Urinary bladder (tissue), 3 donors: ENCODE measurements at regions not wholly inside any gene's neighbourhood (a gene's known extent, or its start where the extent isn't known, plus 50 kb on each side); places are given as distances from the start of the nearest gene placed in this dataset.

ENCODE experiments used
- DNase-seq: peaks from one replicate; pipeline ENCODE4 v3.0.0-alpha.2; 2015; ENCODE audit errors: extremely low spot score
- H3K27ac ChIP-seq: one replicate; pipeline ENCODE4 v1.5.1; 2013; ENCODE audit warnings: low read depth, mild to moderate bottlenecking, moderate library complexity
- H3K36me3 ChIP-seq: one replicate; pipeline ENCODE4 v1.6.1; 2013; ENCODE audit warnings: mild to moderate bottlenecking, moderate library complexity; ENCODE audit not compliant: insufficient read depth
- H3K4me1 ChIP-seq: one replicate; pipeline ENCODE4 v1.6.1; 2013; ENCODE audit warnings: mild to moderate bottlenecking, moderate library complexity; ENCODE audit not compliant: insufficient read depth
- H3K4me3 ChIP-seq: one replicate; pipeline ENCODE4 v1.5.1; 2013; ENCODE audit warnings: low read depth, low read length
- WGBS: extraction: QIAGEN DNeasy Blood & Tissue Kit; methylation state at CpG from one replicate; pipeline ENCODE4 v1.1.7; 2013; 5-methylcytosine and 5-hydroxymethylcytosine counted together
- donor health status: healthy with polysubstance abuse.
- donor health status: healthy.

DNA sequence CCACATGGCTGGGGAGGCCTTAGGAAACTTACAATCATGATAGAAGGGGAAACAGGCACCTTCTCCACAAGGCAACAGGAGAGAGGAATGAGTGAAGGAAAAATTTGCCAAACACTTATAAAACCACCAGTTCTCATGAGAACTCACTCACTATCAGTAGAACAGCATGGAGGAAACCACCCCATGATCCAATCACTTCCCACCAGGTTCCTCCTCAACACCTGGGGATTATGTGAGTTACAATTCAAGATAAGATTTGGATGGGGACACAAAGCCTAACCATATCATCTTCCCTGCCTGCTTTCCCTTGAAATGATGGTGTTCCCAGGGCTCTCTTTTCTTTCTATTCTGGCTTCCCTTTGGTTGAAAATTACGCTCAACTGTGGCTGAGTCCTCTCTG is 262.7 kb upstream of the HABP2 start:
- Histone ChIP-seq H3K4me3 (no peak overlapping the region), H3K4me1 (no peaks in the 10 kb centered on the region), H3K27ac (no peak overlapping the region), H3K36me3 (no peaks in the 10 kb centered on the region)
- no peak for DNase-seq
- 95% methylated on average over 1 of the region's 1 CpG for WGBS

- H3K4me1 ChIP-seq: no peaks in the 10 kb centered on the region
- no peak for DNase-seq
- H3K27ac ChIP-seq: no peak overlapping the region
- 81% methylated on average over 2 of the region's 2 CpGs for WGBS
- no peaks in the 10 kb centered on the region for H3K36me3 ChIP-seq
- H3K4me3 ChIP-seq: no peak overlapping the region
These were observed 261.4 kb upstream of the HABP2 start for GRCh38 chr10:113291413-113291812.

GRCh38 chr10:113292086-113292485 is 260.8 kb upstream of the HABP2 start:
- Histone ChIP-seq H3K4me3 (no peak overlapping the region), H3K4me1 (no peaks in the 10 kb centered on the region), H3K27ac (no peak overlapping the region), H3K36me3 (no peaks in the 10 kb centered on the region)
- no peak for DNase-seq
- WGBS: 78% methylated on average over 3 of the region's 3 CpGs

DNA sequence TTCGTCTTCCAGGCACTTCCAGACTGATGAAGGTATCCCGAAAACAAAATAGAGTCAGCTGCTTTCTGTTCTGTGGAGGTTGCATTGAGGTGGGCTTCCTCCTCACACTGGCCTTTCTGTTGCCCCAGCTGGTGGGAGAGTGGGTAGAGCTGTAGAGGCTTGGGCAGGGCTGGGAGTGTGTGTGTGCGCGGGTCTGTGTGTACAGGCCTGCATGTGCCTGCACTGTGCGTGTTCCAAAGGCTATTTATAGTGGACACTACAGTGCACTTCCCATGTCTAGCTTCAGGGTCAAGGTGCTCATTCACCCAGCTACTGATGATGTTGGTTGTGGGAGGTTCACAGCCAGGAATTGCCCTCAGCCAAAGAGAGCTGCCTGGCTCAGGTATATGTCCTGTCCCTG is 260.1 kb upstream of the HABP2 start:
- no peak for DNase-seq
- H3K27ac ChIP-seq: no peak overlapping the region
- 95% methylated on average over 5 of the region's 5 CpGs for WGBS

DNA sequence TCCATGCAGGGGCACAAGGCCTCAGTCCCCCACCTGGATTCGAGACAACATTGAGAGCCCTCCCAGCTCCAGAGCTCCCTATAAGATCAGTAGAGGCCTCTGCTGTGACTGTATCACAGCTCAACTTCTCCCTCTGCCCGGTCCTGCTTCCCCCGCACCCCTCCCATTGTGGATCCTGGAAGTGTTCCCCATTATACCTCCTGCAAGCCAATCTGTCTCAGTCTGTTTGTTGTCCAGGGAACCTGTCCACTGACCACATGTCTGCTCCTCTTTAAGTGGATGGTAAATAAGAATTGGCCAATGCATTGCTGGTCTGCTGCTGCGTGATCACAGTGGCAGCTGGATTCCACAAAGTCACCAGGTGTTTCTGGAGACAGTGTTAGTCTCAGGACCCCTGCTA is 259.7 kb upstream of the HABP2 start:
- DNase-seq: no peak
- WGBS: 88% methylated on average over 4 of the region's 4 CpGs
- Histone ChIP-seq H3K4me1 (no peaks in the 10 kb centered on the region), H3K27ac (no peak overlapping the region), H3K36me3 (no peaks in the 10 kb centered on the region), H3K4me3 (no peak overlapping the region)

More for the DNA sequence above, 260.1 kb upstream of the HABP2 start:
- Histone ChIP-seq H3K4me1 (no peaks in the 10 kb centered on the region), H3K4me3 (no peak overlapping the region), H3K36me3 (no peaks in the 10 kb centered on the region)

DNA sequence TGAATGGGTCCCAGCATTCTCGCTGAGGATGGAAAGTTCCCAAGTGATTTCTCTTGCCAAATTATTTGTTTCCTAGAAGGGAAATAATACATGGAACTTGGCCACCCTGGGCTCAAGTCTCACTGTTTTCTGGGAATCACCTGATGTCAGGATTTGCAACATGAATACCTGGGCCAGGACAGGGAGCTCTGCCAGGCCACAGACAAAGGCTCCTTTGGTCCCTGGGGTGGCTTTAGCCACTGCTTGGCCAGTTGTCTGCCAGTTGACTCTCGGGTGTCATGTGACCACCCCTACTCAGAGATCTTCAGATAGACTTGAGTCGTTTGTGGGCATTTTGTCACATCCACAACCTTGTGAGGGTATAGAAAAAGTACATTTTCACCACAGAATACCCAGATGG is 258.0 kb upstream of the HABP2 start:
- H3K36me3 ChIP-seq: no peaks in the 10 kb centered on the region
- 89% methylated on average over 3 of the region's 3 CpGs for WGBS
- H3K27ac ChIP-seq: no peak overlapping the region
- H3K4me1 ChIP-seq: no peaks in the 10 kb centered on the region
- no peak overlapping the region for H3K4me3 ChIP-seq
- DNase-seq: no peak

DNA sequence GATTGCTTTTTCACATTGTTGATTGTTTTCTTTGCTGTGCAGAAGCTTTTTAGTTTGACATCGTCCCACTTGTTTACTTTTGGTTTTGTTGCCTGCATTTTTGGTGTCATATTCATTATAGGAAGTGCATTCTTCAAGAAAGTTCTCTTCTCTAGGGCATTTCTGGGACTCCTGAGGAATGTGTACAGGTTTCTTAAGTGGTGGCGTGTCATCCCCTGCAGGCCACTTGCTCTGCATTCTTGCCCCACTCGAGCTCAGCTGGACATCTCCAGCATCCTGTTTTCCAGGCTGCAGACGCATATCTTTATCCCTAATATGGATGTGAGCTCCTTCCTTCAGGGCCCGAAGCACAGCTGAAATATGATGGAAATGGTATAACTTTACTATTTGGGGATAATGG is 255.6 kb upstream of the HABP2 start:
- DNase-seq: no peak
- Histone ChIP-seq H3K4me1 (no peaks in the 10 kb centered on the region), H3K36me3 (no peaks in the 10 kb centered on the region), H3K27ac (no peak overlapping the region), H3K4me3 (no peak overlapping the region)
- WGBS: 62% methylated on average over 5 of the region's 5 CpGs

GRCh38 chr10:113298616-113299015 is 254.2 kb upstream of the HABP2 start:
- no peak for DNase-seq
- Histone ChIP-seq H3K36me3 (no peaks in the 10 kb centered on the region), H3K4me3 (no peak overlapping the region), H3K27ac (no peak overlapping the region), H3K4me1 (no peaks in the 10 kb centered on the region)
- WGBS: 96% methylated on average over 6 of the region's 6 CpGs

DNA sequence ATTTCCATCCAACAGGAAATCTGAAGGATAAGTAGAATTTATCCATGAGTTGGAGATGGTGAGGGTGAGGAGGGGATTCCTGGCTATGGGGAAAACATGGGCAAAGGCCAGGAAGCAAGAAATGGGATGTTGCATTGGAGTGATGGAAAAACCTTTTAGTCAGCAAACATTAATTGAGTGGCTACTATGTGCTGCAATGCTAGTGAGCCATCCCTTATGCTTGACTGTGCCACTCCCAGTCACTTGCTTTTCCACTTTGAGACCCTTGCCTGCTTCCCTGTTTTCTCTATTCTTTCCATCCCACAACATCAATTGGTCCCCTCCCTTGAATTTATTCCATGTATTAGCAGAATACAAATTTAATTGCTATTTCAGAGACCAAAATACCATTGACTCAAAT is 252.7 kb upstream of the HABP2 start:
- Histone ChIP-seq H3K27ac (no peak overlapping the region), H3K36me3 (no peaks in the 10 kb centered on the region), H3K4me1 (no peaks in the 10 kb centered on the region), H3K4me3 (no peak overlapping the region)
- DNase-seq: no peak

DNA sequence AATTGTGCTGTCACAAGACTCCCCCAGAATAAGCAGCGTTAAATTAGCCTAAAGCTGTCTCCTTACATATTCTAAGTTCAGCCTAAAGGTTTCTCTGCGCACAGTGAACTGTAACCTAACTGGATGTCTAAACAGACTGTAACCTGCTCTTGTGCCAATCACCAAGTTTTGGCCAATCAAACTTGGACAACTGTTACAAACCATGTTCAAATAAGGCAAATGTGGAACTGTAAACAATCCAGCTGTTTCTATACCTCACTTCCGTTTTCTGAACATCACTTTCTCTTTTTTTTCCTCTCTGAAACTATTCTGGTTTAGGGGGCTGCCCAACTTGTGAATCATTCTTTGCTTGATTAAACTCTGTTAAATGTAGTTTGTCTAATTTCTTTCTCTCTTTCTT is 252.2 kb upstream of the HABP2 start:
- DNase-seq: no peak
- 88% methylated on average over 3 of the region's 3 CpGs for WGBS
- H3K36me3 ChIP-seq: no peaks in the 10 kb centered on the region
- no peaks in the 10 kb centered on the region for H3K4me1 ChIP-seq
- H3K27ac ChIP-seq: no peak overlapping the region
- no peak overlapping the region for H3K4me3 ChIP-seq

DNA sequence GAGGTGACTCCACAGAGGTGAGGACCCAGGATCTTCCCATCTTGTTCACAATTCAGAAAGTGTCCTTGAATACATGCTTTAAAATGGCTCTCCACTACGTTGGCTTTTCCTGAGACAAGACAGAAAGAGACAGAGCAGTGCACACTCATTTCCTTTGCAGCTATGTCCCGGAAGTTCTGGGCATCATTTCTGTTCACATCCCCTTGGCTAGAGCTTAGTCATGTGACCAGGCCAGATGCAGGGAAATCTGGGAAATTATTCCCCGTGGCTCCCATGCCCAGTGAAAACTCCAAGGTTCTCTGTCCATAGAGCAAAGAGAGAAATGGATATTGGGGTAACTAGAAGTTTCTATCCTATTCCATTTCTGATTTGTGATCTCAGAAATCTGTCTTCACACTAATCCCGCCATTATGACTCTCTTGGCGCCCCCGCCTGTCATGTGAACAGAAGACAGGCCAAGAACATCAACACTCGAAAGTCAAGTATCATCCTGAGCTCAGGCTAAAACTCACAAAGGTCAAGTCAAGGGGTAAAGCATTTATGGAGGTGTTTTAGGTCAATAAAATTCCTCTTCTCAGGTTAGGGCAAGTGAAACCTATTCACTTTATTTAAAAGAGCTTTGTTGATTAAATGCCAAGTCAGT is 251.4 kb upstream of the HABP2 start:
- DNase-seq: no peak
- no peaks in the 10 kb centered on the region for H3K36me3 ChIP-seq
- 88% methylated on average over 7 of the region's 7 CpGs for WGBS
- no peaks in the 10 kb centered on the region for H3K4me1 ChIP-seq
- no peak overlapping the region for H3K4me3 ChIP-seq
- no peak overlapping the region for H3K27ac ChIP-seq

DNA sequence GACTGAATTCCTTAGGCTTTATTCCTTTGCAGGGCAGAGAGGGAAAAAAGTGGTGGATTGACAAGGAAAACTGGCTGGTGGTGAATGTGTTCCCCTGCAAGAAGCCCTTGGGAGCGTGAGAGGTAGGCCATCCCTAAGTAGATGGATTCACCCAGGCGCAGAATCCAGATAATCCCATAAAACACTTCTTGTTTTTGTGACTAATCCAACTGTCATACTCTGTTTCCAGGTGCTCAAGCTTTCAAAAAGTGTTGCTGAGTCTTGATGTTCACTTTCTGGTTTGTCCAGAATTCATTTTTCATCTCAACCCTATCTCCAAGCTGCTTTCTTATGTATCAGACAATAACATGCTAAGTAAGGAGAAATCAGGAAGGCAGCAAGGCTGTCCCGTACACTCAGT is 250.8 kb upstream of the HABP2 start:
- Histone ChIP-seq H3K36me3 (no peaks in the 10 kb centered on the region), H3K4me3 (no peak overlapping the region), H3K27ac (no peak overlapping the region), H3K4me1 (no peaks in the 10 kb centered on the region)
- WGBS: 91% methylated on average over 3 of the region's 3 CpGs
- DNase-seq: no peak

DNA sequence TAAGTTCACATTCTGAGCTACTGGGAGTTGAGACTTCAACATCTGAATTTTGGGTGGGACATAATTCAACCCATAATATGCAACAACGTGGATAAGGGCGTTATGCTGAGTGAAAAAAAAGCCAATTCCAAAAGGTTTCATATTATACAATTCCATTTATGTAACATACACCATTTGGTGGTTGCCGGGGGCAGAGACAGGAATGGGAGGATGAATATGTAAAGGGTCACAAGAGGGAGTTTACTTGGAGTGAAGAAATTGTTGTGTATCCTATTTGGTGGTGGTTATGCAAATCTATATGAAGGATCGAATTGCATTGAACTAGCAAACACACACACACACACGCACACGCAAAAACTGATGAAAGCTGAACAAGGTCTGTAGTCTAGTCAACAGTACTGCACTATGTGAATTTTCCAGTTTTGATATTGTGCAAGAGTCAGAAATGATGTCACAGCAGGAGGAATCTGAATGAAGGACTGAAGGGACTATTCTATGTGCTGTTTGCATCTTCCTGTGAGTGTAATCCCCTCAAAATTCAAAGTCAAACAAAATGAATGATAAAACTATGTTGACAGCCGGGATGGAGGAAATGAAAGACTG is 249.2 kb upstream of the HABP2 start:
- Histone ChIP-seq H3K4me1 (no peaks in the 10 kb centered on the region), H3K27ac (no peak overlapping the region), H3K4me3 (no peak overlapping the region), H3K36me3 (no peaks in the 10 kb centered on the region)
- no peak for DNase-seq
- WGBS: 73% methylated on average over 7 of the region's 7 CpGs

GRCh38 chr10:113304726-113305125 is 248.1 kb upstream of the HABP2 start:
- Histone ChIP-seq H3K27ac (no peak overlapping the region), H3K36me3 (no peaks in the 10 kb centered on the region), H3K4me3 (no peak overlapping the region), H3K4me1 (no peaks in the 10 kb centered on the region)
- 81% methylated on average over 5 of the region's 5 CpGs for WGBS
- no peak for DNase-seq

DNA sequence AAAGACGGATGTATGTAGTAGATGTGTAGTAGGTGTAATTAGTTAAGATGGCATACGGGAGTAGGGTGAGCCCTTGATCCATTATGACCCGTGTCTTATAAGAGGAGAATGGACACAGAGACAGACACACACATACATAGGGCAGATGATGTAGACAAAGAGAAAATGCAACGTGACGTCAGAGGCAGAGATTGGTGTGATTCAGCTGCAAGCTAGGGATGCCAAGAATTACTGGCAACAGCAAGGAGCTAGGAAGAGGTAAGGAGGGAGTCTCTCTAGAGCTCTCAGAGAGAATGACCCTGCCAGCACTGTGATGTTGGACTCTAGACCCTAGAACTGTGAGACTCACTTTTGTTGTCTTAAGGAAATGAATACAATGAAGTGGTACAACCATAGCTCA is 247.0 kb upstream of the HABP2 start:
- no peak for DNase-seq
- H3K36me3 ChIP-seq: no peaks in the 10 kb centered on the region
- H3K27ac ChIP-seq: no peak overlapping the region
- H3K4me1 ChIP-seq: no peaks in the 10 kb centered on the region
- no peak overlapping the region for H3K4me3 ChIP-seq
- 63% methylated on average over 5 of the region's 5 CpGs for WGBS
